NT2/D1 (cell line): ENCODE measurements at regions not wholly inside any gene's neighbourhood (a gene's known extent, or its start where the extent isn't known, plus 50 kb on each side); places are given as distances from the start of the nearest gene placed in this dataset.

Experiments used
- YY1 ChIP-seq: IDR thresholded peaks from 2 replicates; pipeline ENCODE4 v1.6.1; 2011; ENCODE audit not compliant: insufficient read length, insufficient read depth
- ZNF274 ChIP-seq: IDR thresholded peaks from 2 replicates; pipeline ENCODE4 v1.6.1; 2011; ENCODE audit warnings: mild to moderate bottlenecking, low read depth, low read length

- no peak for TF ChIP-seq YY1
- TF ChIP-seq ZNF274, result no peak
These were observed 111.7 kb upstream of the FOXF1 start for GRCh38 chr16:86398622-86399021.
